ENCODE measurements at regions not wholly inside any gene's neighbourhood (a gene's known extent, or its start where the extent isn't known, plus 50 kb on each side); places are given as distances from the start of the nearest gene placed in this dataset.

- 71% methylated on average over 1 of the region's 1 CpG for WGBS
- Histone ChIP-seq H3K4me1 (ENCODE audit: control insufficient read depth in 4 of 4, insufficient read depth in 4 of 4, low read length in 3 of 4) (no peaks in the 10 kb centered on the region), H3K9me3 (ENCODE audit: control insufficient read depth in 4 of 4, low read length in 3 of 4) (no peaks in the 10 kb centered on the region), H3K9ac (ENCODE audit: low read depth in 1 of 2, low read length in 2 of 2) (no peak overlapping the region), H3K36me3 (ENCODE audit: control insufficient read depth in 4 of 4, insufficient read depth in 3 of 4, low read depth in 1 of 4, low read length in 3 of 4) (no peaks in the 10 kb centered on the region), H3K4me3 (ENCODE audit: low read depth in 1 of 3, low read length in 3 of 3) (no peak overlapping the region), H3K27ac (ENCODE audit: low read depth in 1 of 2, low read length in 2 of 2) (no peak overlapping the region), H3K27me3 (ENCODE audit: control insufficient read depth in 4 of 4, insufficient read depth in 4 of 4, low read length in 3 of 4) (no peaks in the 10 kb centered on the region)
- no peak for DNase-seq (ENCODE audit: low spot score)
- TF ChIP-seq NR2F2 (IDR thresholded peaks at IDR 0.05) = no peak
- TF ChIP-seq HNF4G (IDR thresholded peaks at IDR 0.05) = no peak
- no peak for TF ChIP-seq YY1 (IDR thresholded peaks at IDR 0.05)
- no peak for TF ChIP-seq SP1 (IDR thresholded peaks at IDR 0.05)
- TF ChIP-seq GABPA (IDR thresholded peaks at IDR 0.05 in 1 of 2, conservative IDR thresholded peaks at IDR 0.05 in 1 of 2) = no peak
- TF ChIP-seq MAX (IDR thresholded peaks at IDR 0.05) = no peak
- no peak for TF ChIP-seq JUND (IDR thresholded peaks at IDR 0.05)
- no peak for TF ChIP-seq RXRA (IDR thresholded peaks at IDR 0.05)
- no peak for TF ChIP-seq ZBTB33 (IDR thresholded peaks at IDR 0.05)
- TF ChIP-seq CTCF (IDR thresholded peaks at IDR 0.05; ENCODE audit: low read depth, low read length, missing input control) = no peak
- TF ChIP-seq FOXA2 (IDR thresholded peaks at IDR 0.05) = no peak
- TF ChIP-seq RAD21 (IDR thresholded peaks at IDR 0.05) = no peak
- TF ChIP-seq TAF1 (conservative IDR thresholded peaks at IDR 0.05) = no peak
These were observed 872.6 kb downstream of the FLRT2 start for GRCh38 chr14:86402545-86402944.

- Histone ChIP-seq H3K4me1 (ENCODE audit: control insufficient read depth in 4 of 4, insufficient read depth in 4 of 4, low read length in 3 of 4) (no peaks in the 10 kb centered on the region), H3K27me3 (ENCODE audit: control insufficient read depth in 4 of 4, insufficient read depth in 4 of 4, low read length in 3 of 4) (no peaks in the 10 kb centered on the region), H3K36me3 (ENCODE audit: control insufficient read depth in 4 of 4, insufficient read depth in 3 of 4, low read depth in 1 of 4, low read length in 3 of 4) (no peaks in the 10 kb centered on the region), H3K9ac (ENCODE audit: low read depth in 1 of 2, low read length in 2 of 2) (no peak overlapping the region), H3K9me3 (ENCODE audit: control insufficient read depth in 4 of 4, low read length in 3 of 4) (peaks cover 2 to 5% (median 3%) of the 10 kb centered on the region in 4 donors), H3K27ac (ENCODE audit: low read depth in 1 of 2, low read length in 2 of 2) (no peak overlapping the region), H3K4me3 (ENCODE audit: low read depth in 1 of 3, low read length in 3 of 3) (no peak overlapping the region)
- no peak for DNase-seq (ENCODE audit: low spot score)
- TF ChIP-seq FOXA1 (IDR thresholded peaks at IDR 0.05) = no peak
- TF ChIP-seq TAF1 (conservative IDR thresholded peaks at IDR 0.05) = no peak
- no peak for TF ChIP-seq RAD21 (IDR thresholded peaks at IDR 0.05)
- TF ChIP-seq CTCF (IDR thresholded peaks at IDR 0.05; ENCODE audit: low read depth, low read length, missing input control) = no peak
- 82% methylated on average over 6 of the region's 6 CpGs for WGBS
These were observed 861.1 kb downstream of the FLRT2 start for GRCh38 chr14:86391085-86391484.
